HG02884 (cell line): ENCODE measurements at regions not wholly inside any gene's neighbourhood (a gene's known extent, or its start where the extent isn't known, plus 50 kb on each side); places are given as distances from the start of the nearest gene placed in this dataset.

Source experiments
- ATAC-seq: cut with Tn5 transposase; IDR thresholded peaks from one replicate; pipeline ENCODE4 v1.9.1; 2021; ENCODE audit warnings: mild to moderate bottlenecking, moderate library complexity; ENCODE audit not compliant: unreplicated experiment

- ATAC-seq, result no peak
These were observed 125.8 kb upstream of the UNC5C start for GRCh38 chr4:95674521-95674981.

GRCh38 chr4:95672811-95673210, 124.0 kb upstream of the UNC5C start:
- ATAC-seq, result no peak

- ATAC-seq, result no peak
These were observed 111.9 kb upstream of the UNC5C start for GRCh38 chr4:95660719-95661118.

GRCh38 chr4:95651891-95652290, 103.1 kb upstream of the UNC5C start:
- ATAC-seq, result no peak

- ATAC-seq, result no peak
These were observed 95.6 kb upstream of the UNC5C start for GRCh38 chr4:95644417-95644816.

- no peak for ATAC-seq
These were observed 94.9 kb upstream of the UNC5C start for GRCh38 chr4:95643627-95644026.

GRCh38 chr4:95641571-95641970, 92.8 kb upstream of the UNC5C start:
- ATAC-seq, result no peak

- ATAC-seq, result no peak
These were observed 91.5 kb upstream of the UNC5C start for GRCh38 chr4:95640311-95640710.

- no peak for ATAC-seq
These were observed 90.2 kb upstream of the UNC5C start for GRCh38 chr4:95638920-95639501.

GRCh38 chr4:95637043-95637600, 88.3 kb upstream of the UNC5C start:
- ATAC-seq, result no peak

- no peak for ATAC-seq
These were observed 87.3 kb upstream of the UNC5C start for GRCh38 chr4:95636061-95636460.

GRCh38 chr4:95627709-95628108, 78.9 kb upstream of the UNC5C start:
- no peak for ATAC-seq

- ATAC-seq, result no peak
These were observed 78.3 kb upstream of the UNC5C start for GRCh38 chr4:95627024-95627605.

- ATAC-seq, result no peak
These were observed 76.2 kb upstream of the UNC5C start for GRCh38 chr4:95625020-95625419.

GRCh38 chr4:95619525-95620443, 71.0 kb upstream of the UNC5C start:
- ATAC-seq, result no peak

- no peak for ATAC-seq
These were observed 66.0 kb upstream of the UNC5C start for GRCh38 chr4:95614684-95615205.

GRCh38 chr4:95610061-95610569, 61.3 kb upstream of the UNC5C start:
- no peak for ATAC-seq

- no peak for ATAC-seq
These were observed 58.0 kb upstream of the UNC5C start for GRCh38 chr4:95606739-95607138.

- ATAC-seq, result no peak
These were observed 54.6 kb upstream of the UNC5C start for GRCh38 chr4:95603393-95603792.

- no peak for ATAC-seq
These were observed 54.1 kb upstream of the UNC5C start for GRCh38 chr4:95602872-95603271.

GRCh38 chr4:95601356-95601755, 52.6 kb upstream of the UNC5C start:
- ATAC-seq, result no peak
